HEK293T (cell line): ENCODE measurements at regions not wholly inside any gene's neighbourhood (a gene's known extent, or its start where the extent isn't known, plus 50 kb on each side); places are given as distances from the start of the nearest gene placed in this dataset.

Experiments used
- CTCF ChIA-PET: fragments of 350-600 bp; formaldehyde crosslinking; extraction: SDS; loops from one replicate; lab custom pipeline; 2021; ENCODE audit warnings: antibody characterized with exemption, inconsistent platforms; lab: Yijun Ruan, JAX
- POLR2A ChIA-PET: fragments of 350-600 bp; formaldehyde crosslinking; extraction: SDS; loops from one replicate; lab custom pipeline; 2020; ENCODE audit warnings: antibody characterized with exemption, inconsistent platforms; lab: Yijun Ruan, JAX
- DNase-seq: peaks from one replicate; pipeline ENCODE4 v3.0.0; 2012; ENCODE audit warnings: mixed read lengths; ENCODE audit errors: extremely low spot score
- ARNT ChIP-seq: fragments of 450-650 bp; IDR thresholded peaks from 2 replicates; pipeline ENCODE4 v1.6.1; 2017; ENCODE audit warnings: mild to moderate bottlenecking
- BHLHE40 ChIP-seq: fragments of 450-650 bp; IDR thresholded peaks from 2 replicates; pipeline ENCODE4 v1.6.1; 2016; ENCODE audit warnings: mild to moderate bottlenecking, moderate library complexity, borderline replicate concordance
- CTBP1 ChIP-seq: fragments of 450-650 bp; IDR thresholded peaks from 2 replicates; pipeline ENCODE4 v1.6.1; 2016; ENCODE audit warnings: borderline replicate concordance
- ELF4 ChIP-seq: fragments of 450-650 bp; IDR thresholded peaks from 2 replicates; pipeline ENCODE4 v1.6.1; 2017; ENCODE audit warnings: antibody characterized with exemption
- FOXA1 ChIP-seq: fragments of 450-650 bp; IDR thresholded peaks from 2 replicates; pipeline ENCODE4 v1.6.1; 2016; ENCODE audit warnings: mild to moderate bottlenecking
- FOXK2 ChIP-seq: fragments of 450-650 bp; IDR thresholded peaks from 2 replicates; pipeline ENCODE4 v1.6.1; 2016; ENCODE audit warnings: mild to moderate bottlenecking
- FOXM1 ChIP-seq: fragments of 450-650 bp; IDR thresholded peaks from 2 replicates; pipeline ENCODE4 v1.6.1; 2017; ENCODE audit warnings: mild to moderate bottlenecking, borderline replicate concordance
- HDGF ChIP-seq: fragments of 450-650 bp; IDR thresholded peaks from 2 replicates; pipeline ENCODE4 v1.6.1; 2017; ENCODE audit warnings: antibody characterized with exemption, borderline replicate concordance
- L3MBTL2 ChIP-seq: fragments of 450-650 bp; conservative IDR thresholded peaks from 2 replicates; pipeline ENCODE4 v1.6.1; 2016; ENCODE audit warnings: mild to moderate bottlenecking
- LEF1 ChIP-seq: fragments of 450-650 bp; IDR thresholded peaks from 2 replicates; pipeline ENCODE4 v1.6.1; 2017; ENCODE audit warnings: mild to moderate bottlenecking, borderline replicate concordance
- NFRKB ChIP-seq: fragments of 450-650 bp; IDR thresholded peaks from 2 replicates; pipeline ENCODE4 v1.6.1; 2016; ENCODE audit warnings: mild to moderate bottlenecking, moderate library complexity
- PKNOX1 ChIP-seq: fragments of 450-650 bp; IDR thresholded peaks from 2 replicates; pipeline ENCODE4 v1.6.1; 2016
- SP1 ChIP-seq: fragments of 450-650 bp; IDR thresholded peaks from 2 replicates; pipeline ENCODE4 v1.6.1; 2017
- SUZ12 ChIP-seq: fragments of 450-650 bp; IDR thresholded peaks from 2 replicates; pipeline ENCODE4 v1.6.1; 2016; ENCODE audit warnings: mild to moderate bottlenecking
- TARDBP ChIP-seq: fragments of 450-650 bp; IDR thresholded peaks from 2 replicates; pipeline ENCODE4 v1.6.1; 2016
- ZNF384 ChIP-seq: fragments of 450-650 bp; IDR thresholded peaks from 2 replicates; pipeline ENCODE4 v1.6.1; 2016

- POLR2A ChIA-PET: no interaction called here
- TF ChIP-seq ELF4: no peak
- no peak for TF ChIP-seq FOXM1
- no peak for TF ChIP-seq BHLHE40
- no peak for TF ChIP-seq TARDBP
- no peak for TF ChIP-seq ZNF384
- no peak for TF ChIP-seq FOXK2
- no peak for TF ChIP-seq PKNOX1
- TF ChIP-seq HDGF: no peak
- TF ChIP-seq SP1: no peak
- TF ChIP-seq NFRKB: no peak
- no peak for TF ChIP-seq CTBP1
- TF ChIP-seq L3MBTL2: no peak
- TF ChIP-seq SUZ12: no peak
- no peak for TF ChIP-seq ARNT
- CTCF ChIA-PET: no interaction called here
- no peak for DNase-seq
Measured at GRCh38 chr9:90428517-90428916, 214.1 kb downstream of the DIRAS2 start.

GRCh38 chr9:90432951-90433350 is 209.7 kb downstream of the DIRAS2 start:
- TF ChIP-seq FOXA1 (no peak), LEF1 (no peak), TARDBP (no peak)
- ChIA-PET POLR2A (interaction anchor here (1.1 to 1.3 kb wide), 2 partner anchors 9 to 14 kb away, joined by 4 to 6 read pairs; no protein-coding TSS in a partner anchor), CTCF (interaction anchor here (0.6 kb wide), 1 partner anchor 108 kb away, joined by 3 read pairs; no protein-coding TSS in a partner anchor)
- no peak for DNase-seq

- TF ChIP-seq TARDBP (no peak), L3MBTL2 (0 out of 2 replicates have a peak, but pooled peaks have one; percentile 31), ELF4 (no peak), ARNT (no peak), SUZ12 (no peak)
- CTCF ChIA-PET: interaction anchor here (0.6 kb wide), 1 partner anchor 108 kb away, joined by 3 read pairs; no protein-coding TSS in a partner anchor
- POLR2A ChIA-PET: interaction anchor here (1.1 to 1.3 kb wide), 2 partner anchors 9 to 14 kb away, joined by 4 to 6 read pairs; no protein-coding TSS in a partner anchor
- peak; percentile 60 for DNase-seq
Measured at GRCh38 chr9:90433398-90433941, 209.2 kb downstream of the DIRAS2 start.

GRCh38 chr9:90441814-90442213 is 200.8 kb downstream of the DIRAS2 start:
- CTCF ChIA-PET: interaction anchor here (1.2 kb wide), 1 partner anchor 106 kb away, joined by 3 read pairs; no protein-coding TSS in a partner anchor
- POLR2A ChIA-PET: interaction anchor here (1.2 kb wide), 1 partner anchor 9 kb away, joined by 6 read pairs; no protein-coding TSS in a partner anchor
- no peak for DNase-seq
- no peak for TF ChIP-seq CTBP1
- TF ChIP-seq TARDBP: no peak
- no peak for TF ChIP-seq FOXM1
- TF ChIP-seq HDGF: no peak
- TF ChIP-seq FOXK2: no peak
- TF ChIP-seq ZNF384: no peak
- TF ChIP-seq NFRKB: no peak
- no peak for TF ChIP-seq SUZ12
- no peak for TF ChIP-seq LEF1
- TF ChIP-seq SP1: no peak
- no peak for TF ChIP-seq PKNOX1
- no peak for TF ChIP-seq ARNT
- no peak for TF ChIP-seq L3MBTL2
- no peak for TF ChIP-seq ELF4
- TF ChIP-seq FOXA1: no peak
- TF ChIP-seq BHLHE40: no peak

- TF ChIP-seq HDGF: no peak
- no peak for TF ChIP-seq SUZ12
- TF ChIP-seq CTBP1: no peak
- no peak for TF ChIP-seq ARNT
- TF ChIP-seq LEF1: no peak
- TF ChIP-seq FOXM1: no peak
- TF ChIP-seq SP1: no peak
- no peak for TF ChIP-seq FOXA1
- no peak for TF ChIP-seq L3MBTL2
- no peak for TF ChIP-seq TARDBP
- TF ChIP-seq ZNF384: no peak
- no peak for TF ChIP-seq BHLHE40
- no peak for TF ChIP-seq FOXK2
- TF ChIP-seq NFRKB: no peak
- ChIA-PET CTCF (interaction anchor here (1.2 kb wide), 1 partner anchor 105 kb away, joined by 3 read pairs; no protein-coding TSS in a partner anchor), POLR2A (interaction anchor here (1.2 kb wide), 1 partner anchor 10 kb away, joined by 6 read pairs; no protein-coding TSS in a partner anchor)
- DNase-seq: no peak
Measured at GRCh38 chr9:90442723-90443122, 199.9 kb downstream of the DIRAS2 start.

GRCh38 chr9:90444609-90445204 is 197.9 kb downstream of the DIRAS2 start:
- ChIA-PET POLR2A (no interaction called here), CTCF (no interaction called here)
- DNase-seq: no peak
- TF ChIP-seq ZNF384 (no peak), ARNT (no peak), CTBP1 (no peak), L3MBTL2 (no peak), TARDBP (no peak)
